PFSK-1 (cell line): ENCODE measurements at regions not wholly inside any gene's neighbourhood (a gene's known extent, or its start where the extent isn't known, plus 50 kb on each side); places are given as distances from the start of the nearest gene placed in this dataset.

Experiments used
- SIN3A ChIP-seq: IDR thresholded peaks from 2 replicates; pipeline ENCODE4 v1.6.1; 2012; ENCODE audit warnings: mild to moderate bottlenecking, low read length, moderate library complexity, borderline replicate concordance; ENCODE audit not compliant: insufficient read depth
- TAF1 ChIP-seq: IDR thresholded peaks from 2 replicates; pipeline ENCODE4 v1.6.1; 2012; ENCODE audit warnings: low read length, control low read depth, borderline replicate concordance; ENCODE audit not compliant: insufficient read depth

- TF ChIP-seq TAF1 (no peak), SIN3A (no peak)
Observed at GRCh38 chr6:44500074-44500473, 112.6 kb downstream of the CDC5L start.
